Right lobe of liver (tissue), 6 donors: ENCODE measurements at regions not wholly inside any gene's neighbourhood (a gene's known extent, or its start where the extent isn't known, plus 50 kb on each side); places are given as distances from the start of the nearest gene placed in this dataset.

ENCODE experiments used
- ATAC-seq, 4 donors: fragments of 200-7000 bp; cut with Tn5 transposase; one replicate each; pipeline ENCODE4 v1.9.1; 2020; ENCODE audit warnings: mild to moderate bottlenecking in 4 of 4, moderate library complexity in 4 of 4
- DNase-seq, 3 donors: peaks; one replicate each; pipeline ENCODE4 v3.0.0-alpha.2; 2020
- H3K27ac ChIP-seq, 3 donors: fragments of 200-600 bp; one replicate each; pipeline ENCODE4 v1.8.0; 2022
- H3K27me3 ChIP-seq, 2 donors: fragments of 200-600 bp; one replicate each; pipeline ENCODE4 v1.8.0; 2022
- H3K36me3 ChIP-seq, 4 donors: fragments of 200-600 bp; sonication (generic) in 1 of 4; one replicate each; pipeline versions ENCODE4 v1.5.1 to v1.8.0; 2017 to 2022; ENCODE audit warnings: control low read depth in 1 of 4
- H3K4me1 ChIP-seq, 4 donors: fragments of 200-600 bp; sonication (generic) in 1 of 4; one replicate each; pipeline versions ENCODE4 v1.5.1 to v1.8.0; 2017 to 2022; ENCODE audit warnings: control low read depth in 1 of 4
- H3K4me3 ChIP-seq, 3 donors: fragments of 200-600 bp; one replicate each; pipeline ENCODE4 v1.8.0; 2022
- H3K9me3 ChIP-seq, 4 donors: fragments of 200-600 bp; sonication (generic) in 1 of 4; one replicate each; pipeline versions ENCODE4 v1.5.1 to v1.8.0; 2017 to 2022; ENCODE audit warnings: control low read depth in 1 of 4
- POLR2A ChIP-seq: fragments of 450-650 bp; IDR thresholded peaks from one replicate; pipeline ENCODE4 v1.6.1; 2017; ENCODE audit warnings: antibody characterized with exemption, mild to moderate bottlenecking
- WGBS: methylation state at CpG from one replicate; pipeline ENCODE4 v1.1.6; 2018; ENCODE audit warnings: low coverage, low lambda C conversion rate; ENCODE audit not compliant: insufficient coverage; ENCODE audit errors: missing lambda C conversion rate; 5-methylcytosine and 5-hydroxymethylcytosine counted together
- intact Hi-C, 2 donors: fragments of 100-400 bp; cut with DNase I; formaldehyde crosslinking; loops; one replicate each; pipeline versions ENCODE4 v1.11.2 to v1.14.1; 2022
- TF ChIP-seq, protein P1 (sequence below), 4 donors: fragments of 200-600 bp in 3 of 4; fragments of 450-650 bp in 1 of 4; IDR thresholded peaks; one replicate each; pipeline versions ENCODE4 v1.5.1 to v1.8.0; 2016 to 2022; ENCODE audit warnings: antibody characterized with exemption in 4 of 4, mild to moderate bottlenecking in 2 of 4
- donor health status: DM: no; HTN: yes; CAD: no.
- donor health status: DM: no; HTN: no; CAD: no.
- donor health status: DM: no; HTN: no; CAD: no.
- donor health status: DM: no; HTN: yes; CAD: no.
- donor health status: DM: no; HTN: yes; CAD: no.

GRCh38 chr1:78834201-78834741 is 172.3 kb downstream of the ADGRL4 start:
- Histone ChIP-seq H3K36me3 (no peaks in the 10 kb centered on the region), H3K4me1 (no peaks in the 10 kb centered on the region), H3K27me3 (no peaks in the 10 kb centered on the region), H3K27ac (no peak overlapping the region), H3K4me3 (no peak overlapping the region), H3K9me3 (no peaks in the 10 kb centered on the region)
- DNase-seq (no peak), ATAC-seq (no peak)
- WGBS: 77% methylated on average over 4 of the region's 4 CpGs
- TF ChIP-seq, protein P1, sequence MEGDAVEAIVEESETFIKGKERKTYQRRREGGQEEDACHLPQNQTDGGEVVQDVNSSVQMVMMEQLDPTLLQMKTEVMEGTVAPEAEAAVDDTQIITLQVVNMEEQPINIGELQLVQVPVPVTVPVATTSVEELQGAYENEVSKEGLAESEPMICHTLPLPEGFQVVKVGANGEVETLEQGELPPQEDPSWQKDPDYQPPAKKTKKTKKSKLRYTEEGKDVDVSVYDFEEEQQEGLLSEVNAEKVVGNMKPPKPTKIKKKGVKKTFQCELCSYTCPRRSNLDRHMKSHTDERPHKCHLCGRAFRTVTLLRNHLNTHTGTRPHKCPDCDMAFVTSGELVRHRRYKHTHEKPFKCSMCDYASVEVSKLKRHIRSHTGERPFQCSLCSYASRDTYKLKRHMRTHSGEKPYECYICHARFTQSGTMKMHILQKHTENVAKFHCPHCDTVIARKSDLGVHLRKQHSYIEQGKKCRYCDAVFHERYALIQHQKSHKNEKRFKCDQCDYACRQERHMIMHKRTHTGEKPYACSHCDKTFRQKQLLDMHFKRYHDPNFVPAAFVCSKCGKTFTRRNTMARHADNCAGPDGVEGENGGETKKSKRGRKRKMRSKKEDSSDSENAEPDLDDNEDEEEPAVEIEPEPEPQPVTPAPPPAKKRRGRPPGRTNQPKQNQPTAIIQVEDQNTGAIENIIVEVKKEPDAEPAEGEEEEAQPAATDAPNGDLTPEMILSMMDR (IDR thresholded peaks at IDR 0.05): no peak
- TF ChIP-seq POLR2A: no peak
- intact Hi-C loops: no loop called here

GRCh38 chr1:78836726-78837125 is 169.8 kb downstream of the ADGRL4 start:
- no peaks in the 10 kb centered on the region for H3K27me3 ChIP-seq
- H3K36me3 ChIP-seq: no peaks in the 10 kb centered on the region
- ATAC-seq (peak; percentile 31 to 59 (median 50)), DNase-seq (no peak)
- intact Hi-C loops: no loop called here
- no peak overlapping the region for H3K27ac ChIP-seq
- TF ChIP-seq, protein P1 (IDR thresholded peaks at IDR 0.05): no peak
- H3K4me1 ChIP-seq: no peaks in the 10 kb centered on the region
- no peaks in the 10 kb centered on the region for H3K9me3 ChIP-seq
- H3K4me3 ChIP-seq: no peak overlapping the region

DNA sequence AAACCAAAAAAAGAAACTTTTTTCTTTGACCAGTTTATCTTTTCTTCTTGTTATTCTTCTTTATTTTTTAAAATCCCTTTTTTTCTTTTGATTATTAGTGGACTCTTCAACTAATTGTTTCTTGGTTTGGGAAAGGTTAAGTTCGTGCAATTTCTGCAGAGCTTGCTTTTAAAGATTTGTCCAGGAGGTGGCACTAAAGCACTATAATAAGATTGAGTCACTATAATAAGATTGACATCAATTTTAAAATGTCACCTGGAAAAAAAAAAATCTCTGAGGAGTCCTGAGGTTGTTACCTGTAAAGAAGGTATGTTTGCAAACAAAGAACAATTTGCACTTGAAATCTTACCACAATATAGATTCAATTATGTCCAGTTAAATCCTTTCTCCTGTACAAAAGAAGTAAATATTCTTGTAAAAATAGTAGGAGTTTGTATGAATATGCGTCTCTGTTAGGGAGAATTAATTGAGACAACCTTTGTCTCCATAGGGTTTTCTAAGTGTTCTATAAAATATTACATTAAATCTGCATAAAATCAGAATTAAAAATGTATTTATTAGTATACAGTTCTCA is 166.7 kb downstream of the ADGRL4 start:
- 37% methylated on average over 2 of the region's 2 CpGs for WGBS
- Histone ChIP-seq H3K9me3 (no peaks in the 10 kb centered on the region), H3K27me3 (no peaks in the 10 kb centered on the region), H3K4me3 (no peak overlapping the region), H3K27ac (no peak overlapping the region), H3K4me1 (no peaks in the 10 kb centered on the region), H3K36me3 (no peaks in the 10 kb centered on the region)
- ATAC-seq (peak; percentile 63 to 72 (median 68)), DNase-seq (no peak)
- TF ChIP-seq, protein P1 (IDR thresholded peaks at IDR 0.05): peak; percentile 56 to 77 (median 70)
- no peak for TF ChIP-seq POLR2A
- intact Hi-C loops: no loop called here
